Keratinocyte (primary cell): ENCODE measurements at regions not wholly inside any gene's neighbourhood (a gene's known extent, or its start where the extent isn't known, plus 50 kb on each side); places are given as distances from the start of the nearest gene placed in this dataset.

Experiments
- DNase-seq: peaks from one replicate; pipeline ENCODE4 v3.0.0-alpha.2; 2011; ENCODE audit warnings: low read depth, missing footprints, low spot score
- FAIRE-seq: peaks from 2 replicates; lab custom pipeline; 2011; peaks lifted over from hg19 to GRCh38; lab: Jason Lieb, UNC
- H2AFZ ChIP-seq: 2 replicates; pipeline ENCODE4 v1.6.0; 2012; ENCODE audit warnings: low read length, control low read depth, inconsistent platforms; ENCODE audit not compliant: control insufficient read depth
- H3K27ac ChIP-seq: 2 replicates; pipeline ENCODE4 v1.5.1; 2011; ENCODE audit warnings: low read length; ENCODE audit not compliant: control insufficient read depth, insufficient read depth
- H3K27me3 ChIP-seq: 3 replicates; pipeline ENCODE4 v1.6.0; 2011; ENCODE audit warnings: low read length; ENCODE audit not compliant: control insufficient read depth, insufficient read depth; ENCODE audit errors: extremely low read depth
- H3K36me3 ChIP-seq, 2 experiments: 2 replicates in 1 of 2; 3 replicates in 1 of 2; pipeline ENCODE4 v1.5.1; 2011; ENCODE audit warnings: low read length in 2 of 2, mild to moderate bottlenecking in 1 of 2; ENCODE audit not compliant: control insufficient read depth in 2 of 2, insufficient read depth in 2 of 2; ENCODE audit errors: extremely low read depth in 1 of 2
- H3K4me1 ChIP-seq: 3 replicates; pipeline ENCODE4 v1.5.1; 2011; ENCODE audit warnings: low read length; ENCODE audit not compliant: control insufficient read depth, insufficient read depth; ENCODE audit errors: extremely low read depth
- H3K4me2 ChIP-seq: 3 replicates; pipeline ENCODE4 v1.6.0; 2011; ENCODE audit warnings: low read depth, low read length; ENCODE audit not compliant: control insufficient read depth, insufficient read depth; ENCODE audit errors: extremely low read depth
- H3K4me3 ChIP-seq, 3 experiments: fragments of 200-600 bp in 1 of 3; sonication (generic) in 1 of 3; 2 replicates in 2 of 3; 3 replicates in 1 of 3; pipeline ENCODE4 v1.5.1; 2011 to 2016; ENCODE audit warnings: low read length in 3 of 3, mild to moderate bottlenecking in 3 of 3, control low read depth in 2 of 3, inconsistent platforms in 1 of 3, low read depth in 1 of 3, mixed read lengths in 1 of 3, mixed run types in 1 of 3, moderate library complexity in 1 of 3; ENCODE audit not compliant: control insufficient read depth in 2 of 3, insufficient read depth in 2 of 3; ENCODE audit errors: extremely low read depth in 1 of 3
- H3K79me2 ChIP-seq: 2 replicates; pipeline ENCODE4 v1.6.0; 2012; ENCODE audit warnings: low read length; ENCODE audit not compliant: control insufficient read depth, insufficient read depth
- H3K9ac ChIP-seq: 3 replicates; pipeline ENCODE4 v1.6.0; 2011; ENCODE audit warnings: low read length; ENCODE audit not compliant: control insufficient read depth, insufficient read depth; ENCODE audit errors: extremely low read depth
- H3K9me1 ChIP-seq: 3 replicates; pipeline ENCODE4 v1.6.0; 2011; ENCODE audit warnings: low read length; ENCODE audit not compliant: control insufficient read depth, insufficient read depth; ENCODE audit errors: extremely low read depth
- H3K9me3 ChIP-seq: 2 replicates; pipeline ENCODE4 v1.5.1; 2012; ENCODE audit warnings: low read depth, low read length; ENCODE audit not compliant: control insufficient read depth
- H4K20me1 ChIP-seq: 3 replicates; pipeline ENCODE4 v1.6.0; 2011; ENCODE audit warnings: low read length; ENCODE audit not compliant: control insufficient read depth, insufficient read depth; ENCODE audit errors: extremely low read depth
- EZH2 ChIP-seq: IDR thresholded peaks from one replicate; pipeline ENCODE4 v1.6.1; 2012; ENCODE audit warnings: inconsistent platforms, mild to moderate bottlenecking, low read length, moderate library complexity
- dilution Hi-C: fragments of 300-500 bp; cut with MboI; formaldehyde crosslinking; loops from one replicate; pipeline ENCODE4 v1.7.0; 2020; ENCODE audit warnings: low sequenced_read_pairs; ENCODE audit not compliant: extremely low pct_ligation_motif_present
- TF ChIP-seq, protein P1 (sequence below), 3 experiments: IDR thresholded peaks in 1 of 3; conservative IDR thresholded peaks in 1 of 3; optimal IDR thresholded peaks in 1 of 3; 2 replicates in 2 of 3; 3 replicates in 1 of 3; pipeline versions ENCODE3 to v1.5.1; 2011; ENCODE audit warnings: low read length in 3 of 3, mild to moderate bottlenecking in 3 of 3, moderate library complexity in 2 of 3, control low read depth in 1 of 3, inconsistent platforms in 1 of 3; ENCODE audit not compliant: insufficient read depth in 2 of 3; ENCODE audit errors: extremely low read depth in 1 of 3

GRCh38 chr5:93010616-93011015 is 570.4 kb downstream of the NR2F1-AS1 start:
- TF ChIP-seq, protein P1, sequence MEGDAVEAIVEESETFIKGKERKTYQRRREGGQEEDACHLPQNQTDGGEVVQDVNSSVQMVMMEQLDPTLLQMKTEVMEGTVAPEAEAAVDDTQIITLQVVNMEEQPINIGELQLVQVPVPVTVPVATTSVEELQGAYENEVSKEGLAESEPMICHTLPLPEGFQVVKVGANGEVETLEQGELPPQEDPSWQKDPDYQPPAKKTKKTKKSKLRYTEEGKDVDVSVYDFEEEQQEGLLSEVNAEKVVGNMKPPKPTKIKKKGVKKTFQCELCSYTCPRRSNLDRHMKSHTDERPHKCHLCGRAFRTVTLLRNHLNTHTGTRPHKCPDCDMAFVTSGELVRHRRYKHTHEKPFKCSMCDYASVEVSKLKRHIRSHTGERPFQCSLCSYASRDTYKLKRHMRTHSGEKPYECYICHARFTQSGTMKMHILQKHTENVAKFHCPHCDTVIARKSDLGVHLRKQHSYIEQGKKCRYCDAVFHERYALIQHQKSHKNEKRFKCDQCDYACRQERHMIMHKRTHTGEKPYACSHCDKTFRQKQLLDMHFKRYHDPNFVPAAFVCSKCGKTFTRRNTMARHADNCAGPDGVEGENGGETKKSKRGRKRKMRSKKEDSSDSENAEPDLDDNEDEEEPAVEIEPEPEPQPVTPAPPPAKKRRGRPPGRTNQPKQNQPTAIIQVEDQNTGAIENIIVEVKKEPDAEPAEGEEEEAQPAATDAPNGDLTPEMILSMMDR (optimal IDR thresholded peaks at IDR 0.05 in 1 of 3, IDR thresholded peaks at IDR 0.05 in 1 of 3, conservative IDR thresholded peaks at IDR 0.05 in 1 of 3; ENCODE audit: extremely low read depth in 1 of 3, insufficient read depth in 2 of 3, low read length in 3 of 3), result no peak
- no peak for TF ChIP-seq EZH2
- Histone ChIP-seq H3K79me2 (no peaks in the 10 kb centered on the region), H3K9me1 (no peaks in the 10 kb centered on the region), H3K4me1 (no peaks in the 10 kb centered on the region), H3K4me3 (no peak overlapping the region), H3K27ac (no peak overlapping the region), H3K36me3 (no peaks in the 10 kb centered on the region), H2AFZ (no peak overlapping the region), H3K4me2 (no peak overlapping the region), H3K9ac (no peak overlapping the region), H4K20me1 (no peaks in the 10 kb centered on the region), H3K27me3 (no peaks in the 10 kb centered on the region), H3K9me3 (no peaks in the 10 kb centered on the region)
- dilution Hi-C loops, result no loop called here
- DNase-seq (no peak), FAIRE-seq (no peak)

- FAIRE-seq (no peak), DNase-seq (no peak)
- dilution Hi-C loops, result no loop called here
Observed at GRCh38 chr5:93010037-93010436, 571.0 kb downstream of the NR2F1-AS1 start.

More at GRCh38 chr5:93010037-93010436, 571.0 kb downstream of the NR2F1-AS1 start:
- Histone ChIP-seq H3K4me1 (no peaks in the 10 kb centered on the region), H3K9ac (no peak overlapping the region), H3K4me3 (no peak overlapping the region), H3K9me3 (no peaks in the 10 kb centered on the region), H3K79me2 (no peaks in the 10 kb centered on the region), H2AFZ (no peak overlapping the region), H3K4me2 (no peak overlapping the region), H3K27me3 (no peaks in the 10 kb centered on the region), H3K27ac (no peak overlapping the region), H3K9me1 (no peaks in the 10 kb centered on the region), H4K20me1 (no peaks in the 10 kb centered on the region), H3K36me3 (no peaks in the 10 kb centered on the region)
- no peak for TF ChIP-seq EZH2
- TF ChIP-seq, protein P1 (optimal IDR thresholded peaks at IDR 0.05 in 1 of 3, IDR thresholded peaks at IDR 0.05 in 1 of 3, conservative IDR thresholded peaks at IDR 0.05 in 1 of 3; ENCODE audit: extremely low read depth in 1 of 3, insufficient read depth in 2 of 3, low read length in 3 of 3), result no peak
